ENCODE measurements at regions not wholly inside any gene's neighbourhood (a gene's known extent, or its start where the extent isn't known, plus 50 kb on each side); places are given as distances from the start of the nearest gene placed in this dataset.

GRCh38 chr20:50455656-50456451 lies 54.3 kb upstream of the PTPN1 start:
- DNase-seq = no peak

DNA sequence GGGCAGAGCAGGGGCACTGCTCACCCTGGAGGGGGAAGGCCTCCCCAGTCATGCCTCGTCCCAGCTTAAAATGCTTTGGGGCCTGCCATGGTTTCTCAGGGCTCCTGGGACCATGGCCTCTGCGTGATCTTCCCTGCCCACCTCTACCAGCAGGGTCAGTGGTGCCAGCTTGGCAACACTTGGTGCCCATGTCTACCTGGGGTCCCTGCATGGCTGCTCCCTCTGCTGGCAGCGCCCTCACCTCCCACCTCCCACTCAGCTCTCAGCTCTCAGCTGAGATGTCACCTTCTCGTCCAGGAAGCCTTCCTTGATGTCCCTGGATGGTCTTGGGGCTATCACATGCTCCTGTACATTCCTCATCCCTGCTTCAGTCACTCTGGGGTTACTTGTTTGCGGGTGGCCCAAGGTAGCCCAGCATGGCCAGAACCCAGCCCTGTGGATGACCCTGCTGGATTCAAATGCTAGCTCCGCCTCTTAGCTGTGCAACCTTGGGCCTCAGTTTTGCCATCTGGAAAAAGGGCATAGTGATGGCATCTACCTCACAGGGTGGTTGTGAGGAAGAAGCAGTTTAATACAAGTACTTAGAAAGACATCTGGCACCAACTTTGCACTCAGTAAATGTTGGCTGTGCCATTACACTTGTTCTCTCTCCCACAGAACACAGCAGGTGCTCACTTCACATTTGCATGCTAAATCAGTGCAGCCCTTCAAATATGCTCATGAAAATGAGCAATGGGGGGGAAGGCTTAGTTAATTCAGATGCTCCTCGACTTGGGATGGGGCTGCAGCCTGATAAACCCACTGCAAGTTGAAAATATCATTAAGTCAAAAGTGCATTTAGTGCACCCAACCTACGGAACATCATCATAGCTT lies 53.5 kb upstream of the PTPN1 start:
- DNase-seq = no peak

DNA sequence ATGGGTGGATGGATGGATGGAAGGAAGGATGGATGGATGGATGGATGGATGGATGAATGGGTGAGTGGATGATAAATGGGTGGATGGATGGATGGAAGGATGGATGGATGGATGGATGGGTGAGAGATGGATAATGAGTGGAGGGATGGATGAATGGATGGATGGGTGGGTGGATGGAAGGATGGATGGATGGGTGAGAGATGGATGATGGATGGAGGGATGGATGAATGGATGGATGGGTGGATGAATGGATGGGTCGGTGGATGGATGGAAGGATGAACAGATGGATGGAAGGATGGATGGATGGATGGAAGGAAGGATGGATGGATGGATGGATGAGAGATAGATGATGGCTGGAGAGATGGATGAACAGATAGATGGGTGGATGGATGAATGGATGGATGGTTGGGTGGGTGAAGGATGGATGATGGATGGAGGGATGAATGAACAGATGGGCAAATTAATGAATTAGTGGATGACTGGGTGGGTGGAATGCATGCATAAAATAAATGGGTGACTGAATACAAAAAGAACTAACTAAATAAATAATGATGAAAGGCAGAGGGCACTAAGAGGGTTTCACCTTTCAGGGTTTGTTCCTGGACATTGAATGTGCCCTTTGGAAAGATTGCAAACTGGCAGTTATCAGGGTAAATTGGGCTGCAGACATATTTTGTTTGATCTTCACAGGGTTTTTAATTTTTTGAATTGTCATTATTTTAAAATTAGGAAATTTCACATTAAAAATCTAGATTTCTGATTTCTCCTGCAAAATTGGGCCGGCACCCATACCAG lies 50.9 kb upstream of the PTPN1 start:
- DNase-seq = no peak

GRCh38 chr20:50460115-50460607 lies 50.0 kb upstream of the PTPN1 start:
- DNase-seq = no peak

Data from left hindlimb (tissue), 1 donor.